Lung (tissue), 11 donors: ENCODE measurements at regions not wholly inside any gene's neighbourhood (a gene's known extent, or its start where the extent isn't known, plus 50 kb on each side); places are given as distances from the start of the nearest gene placed in this dataset.

ENCODE experiments used
- ATAC-seq: fragments of 200-7000 bp; cut with Tn5 transposase; one replicate; pipeline ENCODE4 v1.9.1; 2020; ENCODE audit warnings: moderate number of reproducible peaks; ENCODE audit not compliant: insufficient read depth, low FRiP score
- DNase-seq, 3 donors: peaks; one replicate each; pipeline ENCODE4 v3.0.0-alpha.2; 2013 to 2017
- H3K27ac ChIP-seq, 2 donors: one replicate each; pipeline ENCODE4 v1.5.1; 2013; ENCODE audit warnings: mild to moderate bottlenecking in 2 of 2, moderate library complexity in 2 of 2, control low read depth in 1 of 2, inconsistent platforms in 1 of 2, low read depth in 1 of 2, low read length in 1 of 2
- H3K27me3 ChIP-seq, 3 donors: one replicate each; pipeline ENCODE4 v1.5.1; 2013; ENCODE audit warnings: low read length in 2 of 3; ENCODE audit not compliant: control insufficient read depth in 3 of 3, insufficient read depth in 3 of 3
- H3K36me3 ChIP-seq, 4 donors: one replicate each; pipeline ENCODE4 v1.5.1; 2013; ENCODE audit warnings: low read length in 4 of 4, mild to moderate bottlenecking in 1 of 4, moderate library complexity in 1 of 4; ENCODE audit not compliant: control insufficient read depth in 4 of 4, insufficient read depth in 4 of 4
- H3K4me1 ChIP-seq, 5 donors: one replicate each; pipeline ENCODE4 v1.5.1; 2013; ENCODE audit warnings: low read length in 5 of 5, mild to moderate bottlenecking in 2 of 5, moderate library complexity in 1 of 5; ENCODE audit not compliant: control insufficient read depth in 5 of 5, insufficient read depth in 5 of 5
- H3K4me3 ChIP-seq: one replicate; pipeline ENCODE4 v1.5.1; 2013; ENCODE audit warnings: mild to moderate bottlenecking, control low read depth, moderate library complexity
- H3K9ac ChIP-seq, 2 donors: one replicate each; pipeline ENCODE4 v1.5.1; 2013; ENCODE audit warnings: low read length in 2 of 2, control low read depth in 1 of 2; ENCODE audit not compliant: insufficient read depth in 1 of 2
- H3K9me3 ChIP-seq, 4 donors: one replicate each; pipeline ENCODE4 v1.5.1; 2013; ENCODE audit warnings: low read length in 3 of 4, mild to moderate bottlenecking in 1 of 4, moderate library complexity in 1 of 4; ENCODE audit not compliant: control insufficient read depth in 4 of 4, insufficient read depth in 3 of 4
- WGBS, 2 donors: extraction: QIAGEN DNeasy Blood & Tissue Kit; methylation state at CpG; one replicate each; pipeline ENCODE4 v1.1.7; 2013; 5-methylcytosine and 5-hydroxymethylcytosine counted together
- TF ChIP-seq, protein P1 (sequence below): IDR thresholded peaks from 2 replicates; pipeline ENCODE4 v1.5.1; 2012; ENCODE audit warnings: mild to moderate bottlenecking; ENCODE audit errors: control extremely low read depth, extremely low read depth
- donor health status: control.
- donor health status: control.
- donor health status: Bipolar disorder and iron deficiency.
- donor health status: healthy.
- donor health status: DM: yes; HTN: yes; CAD: no.

DNA sequence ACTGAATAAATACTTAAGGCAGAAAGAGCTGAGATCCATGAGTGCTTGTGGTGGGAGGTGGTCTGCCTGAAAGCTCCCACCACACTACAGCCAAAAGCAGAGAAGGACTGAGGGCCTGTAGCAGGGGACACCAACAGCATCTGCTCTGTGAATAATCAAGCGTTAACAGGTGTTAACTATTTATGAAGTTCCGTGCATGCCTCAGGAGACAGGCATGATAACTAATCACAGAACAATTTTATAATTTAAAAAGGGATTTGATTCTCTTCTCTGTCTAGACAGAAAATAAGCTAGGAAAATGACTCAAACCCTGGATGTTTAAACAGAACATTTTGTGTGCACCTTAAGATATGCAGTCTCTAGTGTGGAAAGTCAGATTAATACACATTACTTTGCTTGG, 61.5 kb upstream of the GHITM start:
- TF ChIP-seq, protein P1, sequence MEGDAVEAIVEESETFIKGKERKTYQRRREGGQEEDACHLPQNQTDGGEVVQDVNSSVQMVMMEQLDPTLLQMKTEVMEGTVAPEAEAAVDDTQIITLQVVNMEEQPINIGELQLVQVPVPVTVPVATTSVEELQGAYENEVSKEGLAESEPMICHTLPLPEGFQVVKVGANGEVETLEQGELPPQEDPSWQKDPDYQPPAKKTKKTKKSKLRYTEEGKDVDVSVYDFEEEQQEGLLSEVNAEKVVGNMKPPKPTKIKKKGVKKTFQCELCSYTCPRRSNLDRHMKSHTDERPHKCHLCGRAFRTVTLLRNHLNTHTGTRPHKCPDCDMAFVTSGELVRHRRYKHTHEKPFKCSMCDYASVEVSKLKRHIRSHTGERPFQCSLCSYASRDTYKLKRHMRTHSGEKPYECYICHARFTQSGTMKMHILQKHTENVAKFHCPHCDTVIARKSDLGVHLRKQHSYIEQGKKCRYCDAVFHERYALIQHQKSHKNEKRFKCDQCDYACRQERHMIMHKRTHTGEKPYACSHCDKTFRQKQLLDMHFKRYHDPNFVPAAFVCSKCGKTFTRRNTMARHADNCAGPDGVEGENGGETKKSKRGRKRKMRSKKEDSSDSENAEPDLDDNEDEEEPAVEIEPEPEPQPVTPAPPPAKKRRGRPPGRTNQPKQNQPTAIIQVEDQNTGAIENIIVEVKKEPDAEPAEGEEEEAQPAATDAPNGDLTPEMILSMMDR, result no peak
- Histone ChIP-seq H3K9me3 (no peaks in the 10 kb centered on the region), H3K27ac (no peak overlapping the region), H3K9ac (no peak overlapping the region), H3K4me1 (no peaks in the 10 kb centered on the region), H3K36me3 (no peaks in the 10 kb centered on the region), H3K4me3 (no peak overlapping the region), H3K27me3 (no peaks in the 10 kb centered on the region)
- DNase-seq, result no peak
- 90% methylated on average over 2 of the region's 2 CpGs for WGBS, 2 donors
- ATAC-seq, result no peak

DNA sequence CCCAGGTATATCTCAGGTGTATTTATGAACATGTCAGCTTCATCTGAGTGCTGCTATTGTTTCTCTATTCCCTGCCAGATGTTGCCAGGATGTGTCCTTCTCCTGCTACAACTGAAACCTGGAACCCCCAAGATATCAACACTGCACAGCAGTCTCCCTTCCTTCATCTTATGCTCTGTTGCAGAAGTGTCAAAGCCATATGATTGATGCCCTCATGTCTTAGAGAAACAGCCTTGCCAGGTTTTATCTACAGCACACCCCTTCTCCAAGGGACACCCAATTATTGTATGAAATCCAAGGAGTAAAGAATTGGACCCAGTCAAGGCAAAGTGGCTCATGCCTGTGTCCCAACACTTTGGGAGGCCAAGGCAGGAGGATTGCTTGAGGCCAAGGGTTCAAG, 60.5 kb upstream of the GHITM start:
- H3K9me3 ChIP-seq, result no peaks in the 10 kb centered on the region
- H3K4me3 ChIP-seq, result no peak overlapping the region
- H3K36me3 ChIP-seq, result no peaks in the 10 kb centered on the region
- ATAC-seq (no peak), DNase-seq (no peak)
- TF ChIP-seq, protein P1, result no peak
- no peaks in the 10 kb centered on the region for H3K4me1 ChIP-seq
- no peak overlapping the region for H3K9ac ChIP-seq
- H3K27me3 ChIP-seq, result no peaks in the 10 kb centered on the region
- H3K27ac ChIP-seq, result no peak overlapping the region

DNA sequence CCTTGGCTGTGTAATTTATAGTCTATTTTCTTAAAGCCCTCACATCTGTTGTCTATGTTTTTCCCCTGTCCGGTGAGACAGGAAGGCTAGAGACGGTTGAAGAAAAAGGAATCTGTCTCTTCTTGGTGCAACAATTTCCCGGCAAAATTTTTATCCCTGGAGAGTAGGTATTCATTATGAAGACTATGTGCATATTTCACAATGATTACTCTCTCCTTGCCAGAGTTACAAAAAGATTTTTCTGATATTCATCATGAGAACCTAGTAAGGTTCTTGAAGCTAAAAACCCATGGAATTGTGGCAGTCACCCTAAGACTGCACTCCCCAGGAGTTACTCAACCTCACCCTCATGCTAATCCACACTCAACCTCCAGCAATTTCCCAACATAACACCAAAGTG, 55.0 kb upstream of the GHITM start:
- H3K4me1 ChIP-seq, result no peaks in the 10 kb centered on the region
- no peak overlapping the region for H3K4me3 ChIP-seq
- no peak for ATAC-seq
- no peaks in the 10 kb centered on the region for H3K27me3 ChIP-seq
- no peak overlapping the region for H3K27ac ChIP-seq
- no peak for DNase-seq
- no peak overlapping the region for H3K9ac ChIP-seq
- H3K36me3 ChIP-seq, result no peaks in the 10 kb centered on the region
- WGBS, 2 donors, result 84 to 87% methylated on average over 3 of the region's 3 CpGs
- peaks cover 0 to 5% (median 0%) of the 10 kb centered on the region in 4 donors for H3K9me3 ChIP-seq
- TF ChIP-seq, protein P1, result no peak

DNA sequence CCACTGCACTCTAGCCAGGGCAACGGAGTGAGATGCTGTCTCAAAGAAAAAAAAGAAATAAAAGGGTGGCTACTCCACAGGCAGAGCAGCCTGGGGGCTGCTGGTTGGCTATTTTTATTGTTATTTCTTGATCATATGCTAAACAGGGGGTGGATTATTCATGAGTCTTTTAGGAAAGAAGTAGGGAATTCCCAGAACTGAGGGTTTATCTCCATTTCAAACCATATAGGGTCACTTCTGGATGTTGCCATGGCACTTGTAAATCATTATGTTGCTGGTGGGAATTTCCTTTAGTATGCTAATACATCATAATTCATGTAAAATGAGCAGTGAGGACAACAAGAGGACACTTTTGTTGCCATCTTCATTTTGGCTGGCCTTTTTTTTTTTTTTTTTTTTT, 52.1 kb upstream of the GHITM start:
- H3K9me3 ChIP-seq, result peaks cover 0 to 5% (median 0%) of the 10 kb centered on the region in 4 donors
- no peak overlapping the region for H3K4me3 ChIP-seq
- ATAC-seq, result no peak
- H3K4me1 ChIP-seq, result no peaks in the 10 kb centered on the region
- no peak overlapping the region for H3K27ac ChIP-seq
- no peaks in the 10 kb centered on the region for H3K36me3 ChIP-seq
- 89 to 91% methylated on average over 1 of the region's 1 CpG for WGBS, 2 donors
- no peak for DNase-seq
- H3K9ac ChIP-seq, result no peak overlapping the region
- TF ChIP-seq, protein P1, result no peak
- H3K27me3 ChIP-seq, result no peaks in the 10 kb centered on the region
